ENCODE measurements at regions not wholly inside any gene's neighbourhood (a gene's known extent, or its start where the extent isn't known, plus 50 kb on each side); places are given as distances from the start of the nearest gene placed in this dataset.

DNA sequence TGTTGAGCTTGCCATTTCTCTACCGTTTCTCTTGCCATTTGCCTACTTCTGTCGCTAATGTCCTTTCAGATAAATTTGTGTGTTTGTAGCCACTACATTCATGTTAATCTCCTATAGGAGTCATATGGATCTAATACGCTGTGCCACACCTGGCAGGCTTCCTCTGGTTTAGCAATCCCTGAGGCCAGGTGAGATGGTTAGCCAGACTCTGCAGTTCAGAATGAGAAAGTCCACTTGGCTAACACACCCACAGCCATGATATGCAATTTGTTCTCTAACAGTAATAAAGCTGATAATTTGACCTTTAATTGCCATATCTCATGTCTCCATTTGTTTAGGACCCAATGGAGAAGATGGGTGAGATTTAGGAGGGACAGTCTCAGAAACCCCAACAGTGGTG lies 1261.6 kb upstream of the TMEM132C start (continued):
- TF ChIP-seq, protein P1, sequence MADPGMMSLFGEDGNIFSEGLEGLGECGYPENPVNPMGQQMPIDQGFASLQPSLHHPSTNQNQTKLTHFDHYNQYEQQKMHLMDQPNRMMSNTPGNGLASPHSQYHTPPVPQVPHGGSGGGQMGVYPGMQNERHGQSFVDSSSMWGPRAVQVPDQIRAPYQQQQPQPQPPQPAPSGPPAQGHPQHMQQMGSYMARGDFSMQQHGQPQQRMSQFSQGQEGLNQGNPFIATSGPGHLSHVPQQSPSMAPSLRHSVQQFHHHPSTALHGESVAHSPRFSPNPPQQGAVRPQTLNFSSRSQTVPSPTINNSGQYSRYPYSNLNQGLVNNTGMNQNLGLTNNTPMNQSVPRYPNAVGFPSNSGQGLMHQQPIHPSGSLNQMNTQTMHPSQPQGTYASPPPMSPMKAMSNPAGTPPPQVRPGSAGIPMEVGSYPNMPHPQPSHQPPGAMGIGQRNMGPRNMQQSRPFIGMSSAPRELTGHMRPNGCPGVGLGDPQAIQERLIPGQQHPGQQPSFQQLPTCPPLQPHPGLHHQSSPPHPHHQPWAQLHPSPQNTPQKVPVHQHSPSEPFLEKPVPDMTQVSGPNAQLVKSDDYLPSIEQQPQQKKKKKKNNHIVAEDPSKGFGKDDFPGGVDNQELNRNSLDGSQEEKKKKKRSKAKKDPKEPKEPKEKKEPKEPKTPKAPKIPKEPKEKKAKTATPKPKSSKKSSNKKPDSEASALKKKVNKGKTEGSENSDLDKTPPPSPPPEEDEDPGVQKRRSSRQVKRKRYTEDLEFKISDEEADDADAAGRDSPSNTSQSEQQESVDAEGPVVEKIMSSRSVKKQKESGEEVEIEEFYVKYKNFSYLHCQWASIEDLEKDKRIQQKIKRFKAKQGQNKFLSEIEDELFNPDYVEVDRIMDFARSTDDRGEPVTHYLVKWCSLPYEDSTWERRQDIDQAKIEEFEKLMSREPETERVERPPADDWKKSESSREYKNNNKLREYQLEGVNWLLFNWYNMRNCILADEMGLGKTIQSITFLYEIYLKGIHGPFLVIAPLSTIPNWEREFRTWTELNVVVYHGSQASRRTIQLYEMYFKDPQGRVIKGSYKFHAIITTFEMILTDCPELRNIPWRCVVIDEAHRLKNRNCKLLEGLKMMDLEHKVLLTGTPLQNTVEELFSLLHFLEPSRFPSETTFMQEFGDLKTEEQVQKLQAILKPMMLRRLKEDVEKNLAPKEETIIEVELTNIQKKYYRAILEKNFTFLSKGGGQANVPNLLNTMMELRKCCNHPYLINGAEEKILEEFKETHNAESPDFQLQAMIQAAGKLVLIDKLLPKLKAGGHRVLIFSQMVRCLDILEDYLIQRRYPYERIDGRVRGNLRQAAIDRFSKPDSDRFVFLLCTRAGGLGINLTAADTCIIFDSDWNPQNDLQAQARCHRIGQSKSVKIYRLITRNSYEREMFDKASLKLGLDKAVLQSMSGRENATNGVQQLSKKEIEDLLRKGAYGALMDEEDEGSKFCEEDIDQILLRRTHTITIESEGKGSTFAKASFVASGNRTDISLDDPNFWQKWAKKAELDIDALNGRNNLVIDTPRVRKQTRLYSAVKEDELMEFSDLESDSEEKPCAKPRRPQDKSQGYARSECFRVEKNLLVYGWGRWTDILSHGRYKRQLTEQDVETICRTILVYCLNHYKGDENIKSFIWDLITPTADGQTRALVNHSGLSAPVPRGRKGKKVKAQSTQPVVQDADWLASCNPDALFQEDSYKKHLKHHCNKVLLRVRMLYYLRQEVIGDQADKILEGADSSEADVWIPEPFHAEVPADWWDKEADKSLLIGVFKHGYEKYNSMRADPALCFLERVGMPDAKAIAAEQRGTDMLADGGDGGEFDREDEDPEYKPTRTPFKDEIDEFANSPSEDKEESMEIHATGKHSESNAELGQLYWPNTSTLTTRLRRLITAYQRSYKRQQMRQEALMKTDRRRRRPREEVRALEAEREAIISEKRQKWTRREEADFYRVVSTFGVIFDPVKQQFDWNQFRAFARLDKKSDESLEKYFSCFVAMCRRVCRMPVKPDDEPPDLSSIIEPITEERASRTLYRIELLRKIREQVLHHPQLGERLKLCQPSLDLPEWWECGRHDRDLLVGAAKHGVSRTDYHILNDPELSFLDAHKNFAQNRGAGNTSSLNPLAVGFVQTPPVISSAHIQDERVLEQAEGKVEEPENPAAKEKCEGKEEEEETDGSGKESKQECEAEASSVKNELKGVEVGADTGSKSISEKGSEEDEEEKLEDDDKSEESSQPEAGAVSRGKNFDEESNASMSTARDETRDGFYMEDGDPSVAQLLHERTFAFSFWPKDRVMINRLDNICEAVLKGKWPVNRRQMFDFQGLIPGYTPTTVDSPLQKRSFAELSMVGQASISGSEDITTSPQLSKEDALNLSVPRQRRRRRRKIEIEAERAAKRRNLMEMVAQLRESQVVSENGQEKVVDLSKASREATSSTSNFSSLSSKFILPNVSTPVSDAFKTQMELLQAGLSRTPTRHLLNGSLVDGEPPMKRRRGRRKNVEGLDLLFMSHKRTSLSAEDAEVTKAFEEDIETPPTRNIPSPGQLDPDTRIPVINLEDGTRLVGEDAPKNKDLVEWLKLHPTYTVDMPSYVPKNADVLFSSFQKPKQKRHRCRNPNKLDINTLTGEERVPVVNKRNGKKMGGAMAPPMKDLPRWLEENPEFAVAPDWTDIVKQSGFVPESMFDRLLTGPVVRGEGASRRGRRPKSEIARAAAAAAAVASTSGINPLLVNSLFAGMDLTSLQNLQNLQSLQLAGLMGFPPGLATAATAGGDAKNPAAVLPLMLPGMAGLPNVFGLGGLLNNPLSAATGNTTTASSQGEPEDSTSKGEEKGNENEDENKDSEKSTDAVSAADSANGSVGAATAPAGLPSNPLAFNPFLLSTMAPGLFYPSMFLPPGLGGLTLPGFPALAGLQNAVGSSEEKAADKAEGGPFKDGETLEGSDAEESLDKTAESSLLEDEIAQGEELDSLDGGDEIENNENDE (IDR thresholded peaks at IDR 0.05; ENCODE audit: insufficient replicate concordance, low read length), result no peak
- TF ChIP-seq GABPA (IDR thresholded peaks at IDR 0.05; ENCODE audit: borderline replicate concordance, insufficient read depth, low read length) (no peak), NRF1 (IDR thresholded peaks at IDR 0.05; ENCODE audit: low read depth, low read length) (no peak), SRF (IDR thresholded peaks at IDR 0.05; ENCODE audit: low read depth, low read length) (no peak), CBX8 (IDR thresholded peaks at IDR 0.05; ENCODE audit: borderline replicate concordance, low read depth, low read length) (no peak), CREB1 (IDR thresholded peaks at IDR 0.05) (no peak), JUND (IDR thresholded peaks at IDR 0.05; ENCODE audit: low read length) (no peak), RNF2 (IDR thresholded peaks at IDR 0.05; ENCODE audit: borderline replicate concordance, low read depth, low read length, missing control alignments, poor library complexity, severe bottlenecking) (no peak), BACH1 (IDR thresholded peaks at IDR 0.05; ENCODE audit: low read length) (no peak), GTF2F1 (IDR thresholded peaks at IDR 0.05; ENCODE audit: borderline replicate concordance, low read depth, low read length) (no peak)
